Breast epithelium (tissue), 3 donors: ENCODE measurements at regions not wholly inside any gene's neighbourhood (a gene's known extent, or its start where the extent isn't known, plus 50 kb on each side); places are given as distances from the start of the nearest gene placed in this dataset.

Experiments used
- CTCF ChIP-seq, 3 donors: fragments of 450-650 bp; IDR thresholded peaks; one replicate each; pipeline ENCODE4 v1.5.1; 2016 to 2017; ENCODE audit warnings: antibody characterized with exemption in 3 of 3, mild to moderate bottlenecking in 3 of 3, moderate library complexity in 3 of 3
- POLR2A ChIP-seq: fragments of 450-650 bp; IDR thresholded peaks from one replicate; pipeline ENCODE4 v1.6.1; 2016; ENCODE audit warnings: antibody characterized with exemption, mild to moderate bottlenecking, moderate library complexity
- POLR2AphosphoS5 ChIP-seq, 3 donors: sonication (generic); formaldehyde crosslinking; IDR thresholded peaks; one replicate each; pipeline ENCODE4 v1.6.1; 2017; ENCODE audit warnings: antibody characterized with exemption in 3 of 3

GRCh38 chr9:118652258-118652657 lies 717.0 kb downstream of the BRINP1 start:
- TF ChIP-seq CTCF (IDR thresholded peaks at IDR 0.05) (no peak), POLR2A (no peak), POLR2AphosphoS5 (IDR thresholded peaks at IDR 0.05) (no peak)
